Activated CD4-positive, alpha-beta T cell treated with anti-CD3 and anti-CD28 coated beads, Interleukin-2, amount 50 U/mL, for 1 hour (primary cell): ENCODE measurements at regions not wholly inside any gene's neighbourhood (a gene's known extent, or its start where the extent isn't known, plus 50 kb on each side); places are given as distances from the start of the nearest gene placed in this dataset.

Experiments
- DNase-seq: peaks from one replicate; pipeline ENCODE4 v3.0.0-alpha.2; 2020

DNA sequence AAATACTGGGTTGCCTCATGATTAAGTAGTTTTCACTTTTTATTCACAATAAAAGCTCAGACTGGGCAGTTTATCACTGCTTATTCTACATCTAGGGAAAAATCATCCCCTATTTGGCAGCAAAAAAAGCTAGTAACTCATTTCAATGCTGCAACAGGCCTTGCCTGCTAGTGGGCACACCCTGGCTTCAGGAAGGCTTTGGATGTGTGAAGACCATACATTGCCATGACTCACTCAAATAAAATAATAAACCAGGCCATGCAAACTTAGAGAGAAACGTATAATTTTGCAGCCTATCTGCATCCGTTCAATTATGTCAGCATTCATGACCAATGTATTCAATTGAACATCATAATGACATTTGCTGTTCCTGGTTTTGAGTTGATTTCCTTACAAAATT is 402.9 kb downstream of the PIK3R1 start:
- DNase-seq = no peak

DNA sequence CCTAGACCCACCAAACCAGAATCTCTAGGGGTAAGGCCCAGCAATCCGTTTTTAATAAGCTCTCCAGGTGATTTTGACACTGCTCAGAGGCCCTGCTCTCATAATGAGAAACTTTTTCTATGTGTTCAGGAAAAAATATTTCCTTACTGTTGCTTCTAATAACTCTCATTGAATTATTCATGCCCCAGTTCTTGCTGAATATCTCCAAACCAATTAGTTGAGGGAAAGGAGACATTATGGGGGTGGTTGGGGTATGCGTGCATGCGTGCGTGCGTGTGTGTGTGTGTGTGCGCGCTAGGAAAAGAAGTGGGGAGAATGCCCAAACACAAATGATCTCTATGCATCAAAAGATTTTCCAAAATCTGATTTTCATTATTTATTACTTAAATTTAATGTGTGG is 411.4 kb downstream of the PIK3R1 start:
- no peak for DNase-seq

DNA sequence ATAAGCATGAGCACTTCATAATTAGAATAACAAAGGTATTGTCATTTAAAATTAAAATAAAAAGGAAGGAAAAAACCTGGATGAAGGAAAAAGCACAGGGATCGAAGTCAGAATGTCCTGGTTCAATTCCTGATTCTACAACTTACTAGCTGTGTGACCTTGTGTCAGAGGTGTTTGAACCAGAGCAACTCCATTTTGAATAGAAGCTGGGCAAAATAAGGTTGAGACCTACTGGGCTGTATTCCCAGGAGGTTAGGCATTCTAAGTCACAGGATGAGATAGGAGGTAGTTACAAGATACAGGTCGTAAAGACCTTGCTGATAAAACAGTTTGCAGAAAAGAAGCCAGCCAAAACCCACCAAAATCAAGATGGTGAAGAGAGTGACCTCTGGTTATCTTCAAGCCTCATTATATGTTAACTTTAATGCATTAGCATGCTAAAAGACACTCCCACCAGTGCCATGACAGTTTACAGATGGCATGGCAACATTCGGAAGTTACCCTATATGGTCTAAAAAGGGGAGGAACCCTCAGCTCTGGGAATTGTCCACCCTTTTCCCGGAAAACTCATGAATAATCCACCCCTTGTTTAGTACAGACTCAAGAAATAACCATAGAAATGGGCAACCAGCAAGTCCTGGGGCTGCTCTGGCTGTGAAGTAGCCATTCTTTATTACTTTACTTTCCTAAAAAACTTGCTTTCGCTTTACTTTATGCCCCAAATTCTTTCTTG is 412.7 kb downstream of the PIK3R1 start:
- DNase-seq = no peak

DNA sequence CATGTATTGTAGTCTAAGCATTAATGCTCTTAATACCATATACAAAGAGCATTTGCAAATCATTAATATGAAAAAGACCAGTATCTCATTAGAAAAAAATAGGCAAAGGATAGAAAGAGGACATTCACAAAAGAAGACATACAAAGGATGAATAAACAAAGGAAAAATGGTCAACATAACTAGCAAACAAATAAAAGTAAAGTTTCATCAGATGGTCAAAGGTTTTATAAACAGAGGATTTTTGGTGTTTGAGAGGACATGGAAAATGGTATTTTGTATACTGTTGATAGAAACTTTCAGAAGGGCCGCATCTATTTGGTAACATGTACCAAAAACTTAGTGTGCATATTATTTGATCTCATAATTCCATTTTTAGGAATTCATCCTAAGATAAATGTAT is 414.8 kb downstream of the PIK3R1 start:
- DNase-seq = no peak

DNA sequence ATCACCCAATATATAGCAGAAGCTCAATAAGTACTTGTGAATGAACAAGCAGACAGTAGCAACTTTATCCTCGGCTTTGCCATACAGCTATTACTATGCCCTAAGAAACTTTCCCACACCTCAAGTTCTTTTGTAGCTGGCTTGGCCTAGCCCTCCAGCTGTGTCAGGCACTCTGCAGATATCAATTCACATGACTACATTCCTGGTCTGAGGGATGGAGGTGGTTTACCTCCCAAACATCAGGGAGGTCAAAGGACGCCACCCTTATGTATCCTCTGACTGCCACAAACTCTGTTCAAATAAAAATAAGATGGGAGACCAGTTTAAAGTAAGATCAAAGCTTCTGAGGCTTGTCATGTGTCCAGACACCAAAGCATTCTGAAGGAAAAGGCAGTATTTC is 416.3 kb downstream of the PIK3R1 start:
- no peak for DNase-seq

DNA sequence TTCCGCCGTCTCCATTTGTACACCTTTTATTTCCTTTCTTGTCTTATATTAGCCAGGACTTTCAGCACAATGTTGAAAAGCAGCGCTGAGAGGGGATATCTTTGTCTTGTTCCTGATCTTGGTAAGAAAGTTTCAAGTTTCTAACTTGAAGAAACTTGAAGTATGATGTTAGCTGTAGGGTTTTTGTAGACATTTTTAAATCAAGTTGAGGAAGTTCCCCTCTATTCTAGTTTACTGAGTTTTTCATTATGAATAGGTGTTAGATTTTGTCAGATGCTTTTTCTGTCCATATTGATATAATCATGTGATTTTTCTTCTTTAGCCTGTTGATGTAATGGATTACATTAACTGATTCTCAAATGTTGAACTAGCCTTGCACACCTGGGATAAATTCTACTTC is 425.7 kb downstream of the PIK3R1 start:
- no peak for DNase-seq

DNA sequence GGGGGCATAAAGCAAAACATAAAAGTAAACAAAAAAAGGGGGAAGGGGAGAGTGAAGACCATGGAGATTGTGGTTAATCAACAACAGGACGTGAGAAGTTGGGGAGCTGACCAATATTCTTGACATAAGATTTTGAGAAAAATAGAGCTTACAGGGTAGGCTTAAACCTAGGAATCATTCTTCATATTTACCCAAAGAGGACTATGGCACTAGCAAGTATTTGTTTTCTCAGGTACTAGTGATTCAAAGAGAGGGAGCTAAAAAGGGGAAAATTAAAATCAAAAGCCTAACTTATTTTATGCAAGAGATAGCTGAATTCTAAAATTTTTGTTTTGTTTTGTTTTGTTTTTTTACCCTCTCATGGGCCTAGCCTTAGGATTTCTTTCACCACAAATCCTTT is 427.5 kb downstream of the PIK3R1 start:
- DNase-seq = no peak

DNA sequence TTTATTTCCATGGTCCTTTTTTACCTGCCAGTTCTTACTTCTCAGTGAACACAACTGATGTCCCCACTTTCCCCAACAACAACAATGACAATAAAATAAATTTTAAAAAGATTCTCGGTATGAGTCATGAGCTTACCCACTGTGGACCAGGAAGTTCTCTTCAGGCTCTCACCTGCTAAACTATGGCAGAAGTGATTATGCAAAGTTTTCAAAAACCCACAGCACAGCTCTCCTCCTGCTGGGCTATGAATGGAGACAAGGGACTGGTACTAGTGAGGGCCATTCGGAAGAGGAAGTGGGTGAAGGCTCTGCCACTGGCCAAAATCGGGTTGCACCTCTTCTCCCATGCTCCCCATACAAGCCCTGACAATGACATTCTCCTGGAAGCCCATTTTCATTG is 429.4 kb downstream of the PIK3R1 start:
- DNase-seq = no peak

DNA sequence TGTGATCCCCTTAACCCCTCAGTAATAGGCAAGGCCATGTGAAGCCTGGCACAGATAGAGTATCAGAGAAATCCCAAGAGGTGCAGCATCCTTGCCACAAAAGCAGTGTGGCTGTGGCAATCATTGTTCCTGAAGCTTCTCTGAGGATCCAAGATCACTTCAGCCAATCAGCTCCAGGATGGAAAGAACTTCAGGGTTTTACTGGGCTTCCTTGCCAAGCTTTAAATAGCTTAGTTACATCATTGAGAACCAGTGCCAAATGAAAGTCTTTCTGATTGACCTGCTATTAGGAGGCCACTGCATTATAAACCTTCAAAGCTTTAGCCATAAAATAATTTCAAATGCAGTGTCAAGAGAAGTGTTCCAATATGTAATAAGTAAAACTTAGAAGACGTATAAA is 430.6 kb downstream of the PIK3R1 start:
- DNase-seq = no peak

DNA sequence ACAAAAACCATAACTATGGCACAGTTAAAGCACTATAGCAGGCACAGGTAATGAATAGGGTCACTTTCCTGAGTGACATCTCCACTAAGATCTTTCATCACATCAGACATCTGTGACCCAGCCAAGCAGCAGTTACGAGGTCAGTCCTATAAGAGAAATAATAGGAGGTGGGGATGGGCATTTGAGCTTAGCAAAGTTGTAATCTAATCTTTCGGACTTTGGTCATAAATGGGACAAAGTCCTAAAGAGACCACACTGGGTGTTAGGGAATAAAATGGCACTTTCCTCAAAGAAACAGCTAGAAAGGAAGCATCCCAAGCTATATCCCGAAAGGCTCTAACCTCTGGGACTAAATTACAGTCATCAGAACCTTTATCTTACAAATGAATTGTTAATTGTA is 432.2 kb downstream of the PIK3R1 start:
- no peak for DNase-seq

DNA sequence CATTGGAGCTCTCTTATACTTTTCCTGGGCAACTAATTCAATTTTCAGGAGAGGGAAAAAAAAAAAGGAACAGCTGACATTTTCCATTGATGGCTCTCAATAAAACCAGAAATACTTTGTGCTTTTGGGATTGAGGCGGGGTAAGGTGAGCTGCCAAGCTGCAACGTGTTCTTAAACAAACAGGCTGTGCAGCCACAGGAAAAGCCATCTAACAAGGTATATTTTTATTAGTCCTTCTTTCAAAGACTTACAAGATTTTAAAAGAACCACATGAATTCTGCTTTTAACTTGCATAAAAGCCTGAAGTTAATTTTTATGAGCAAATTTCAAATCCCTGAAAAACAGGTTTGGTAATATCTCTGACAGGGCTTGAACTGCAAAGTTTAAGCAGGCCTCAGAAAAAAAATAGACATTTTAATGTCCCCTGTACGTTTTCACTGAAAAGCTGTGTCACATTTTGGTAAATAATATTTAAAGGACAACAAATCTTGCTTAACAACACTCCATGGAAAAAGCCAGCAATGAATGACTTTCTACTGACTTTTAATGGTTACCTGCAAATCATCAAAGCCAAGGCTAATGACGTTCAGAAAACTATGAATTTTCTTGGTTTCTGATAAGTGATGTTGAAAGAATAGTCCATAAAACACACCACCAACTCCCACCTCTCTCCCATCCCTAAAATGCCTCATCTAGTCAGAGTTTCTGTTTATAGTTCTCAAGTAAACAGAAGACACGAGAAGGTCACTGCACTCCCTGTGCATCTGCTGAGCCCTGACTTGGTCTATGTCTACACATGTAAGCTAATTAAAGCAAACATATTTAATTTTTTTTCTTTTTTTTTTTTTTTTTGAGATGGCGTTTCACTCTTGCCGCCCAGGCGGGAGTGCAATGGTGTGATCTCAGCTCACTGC is 433.6 kb downstream of the PIK3R1 start:
- DNase-seq = no peak

DNA sequence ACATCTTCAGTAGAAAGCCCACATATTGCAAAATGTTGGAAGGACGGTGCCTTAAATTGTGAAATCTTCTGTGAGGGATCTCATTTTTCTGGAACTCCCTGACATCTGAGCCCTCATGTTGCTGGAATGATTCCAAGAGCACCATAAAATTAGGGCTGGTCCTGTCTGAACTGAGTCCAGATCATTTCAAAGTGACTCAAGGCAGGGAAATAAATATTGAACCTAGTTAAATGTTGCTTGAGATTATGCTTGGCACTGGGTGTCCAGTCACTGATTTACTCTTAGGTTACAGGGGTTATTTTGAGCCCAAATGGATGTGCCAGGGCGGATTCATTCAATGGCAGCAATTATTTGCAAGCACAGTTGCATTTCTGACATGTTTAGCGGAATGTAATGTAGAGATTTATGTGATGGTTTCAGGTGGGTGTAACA is 437.0 kb downstream of the PIK3R1 start:
- DNase-seq = no peak

DNA sequence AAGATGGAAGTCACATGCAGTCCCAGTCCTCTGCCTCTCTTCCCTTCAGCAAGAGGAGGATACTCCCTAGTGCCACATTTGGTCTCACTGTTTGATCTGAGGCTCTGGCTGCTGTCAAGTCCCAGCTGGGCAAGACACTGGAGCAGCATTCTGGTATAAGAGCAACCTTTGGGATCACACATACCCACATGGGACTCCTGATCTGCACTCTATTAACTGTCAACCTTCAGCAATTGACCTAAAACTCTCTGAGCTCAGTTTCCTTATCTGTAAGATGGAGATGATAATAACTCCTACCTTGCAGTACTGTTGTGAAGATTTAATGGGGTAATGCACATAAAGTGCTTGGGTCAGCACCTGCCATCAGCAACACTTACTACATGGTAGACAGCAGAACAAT is 437.9 kb downstream of the PIK3R1 start:
- no peak for DNase-seq

DNA sequence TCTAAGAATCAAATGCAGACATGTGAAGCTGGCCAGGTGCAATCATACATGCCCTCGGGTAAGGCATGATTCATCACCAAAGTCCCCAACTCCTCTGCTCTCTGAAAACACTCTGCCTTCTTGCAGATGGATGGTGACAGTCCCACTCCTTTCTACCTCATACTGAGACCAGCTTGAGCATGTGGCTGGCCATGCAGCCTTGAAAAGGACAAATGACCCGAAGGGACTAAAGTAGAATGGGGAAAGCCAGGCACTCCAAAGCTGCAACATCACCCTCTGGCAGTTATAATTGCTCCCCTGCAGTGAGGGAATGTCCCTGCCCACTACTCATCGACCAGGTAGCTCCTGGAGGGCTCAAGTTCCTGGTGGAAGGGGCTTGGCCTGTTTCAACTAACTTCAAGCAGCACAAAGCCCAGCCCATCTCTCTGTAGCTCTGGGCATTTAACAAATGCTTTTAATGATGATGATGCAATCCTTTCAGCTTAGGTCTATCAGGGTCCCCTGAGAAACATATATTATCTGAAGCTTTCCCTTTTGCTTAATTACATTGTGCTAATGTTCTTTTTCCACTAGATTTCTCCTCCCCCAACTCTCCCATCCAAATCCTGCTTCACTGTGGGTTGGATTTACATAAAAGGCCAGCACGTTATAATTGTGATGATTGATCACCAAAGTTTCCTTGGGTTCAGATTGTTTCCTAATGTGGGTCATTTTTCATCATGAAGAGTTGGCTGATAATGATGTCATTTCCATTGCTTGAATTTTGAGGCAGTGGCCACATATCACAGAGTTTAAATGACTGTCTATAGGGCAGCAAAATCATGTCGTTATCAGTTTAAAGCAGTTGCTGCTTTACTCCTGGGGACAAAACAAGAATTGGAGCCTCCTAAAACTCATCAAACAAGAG is 436.5 kb upstream of the SLC30A5 start:
- DNase-seq = no peak

DNA sequence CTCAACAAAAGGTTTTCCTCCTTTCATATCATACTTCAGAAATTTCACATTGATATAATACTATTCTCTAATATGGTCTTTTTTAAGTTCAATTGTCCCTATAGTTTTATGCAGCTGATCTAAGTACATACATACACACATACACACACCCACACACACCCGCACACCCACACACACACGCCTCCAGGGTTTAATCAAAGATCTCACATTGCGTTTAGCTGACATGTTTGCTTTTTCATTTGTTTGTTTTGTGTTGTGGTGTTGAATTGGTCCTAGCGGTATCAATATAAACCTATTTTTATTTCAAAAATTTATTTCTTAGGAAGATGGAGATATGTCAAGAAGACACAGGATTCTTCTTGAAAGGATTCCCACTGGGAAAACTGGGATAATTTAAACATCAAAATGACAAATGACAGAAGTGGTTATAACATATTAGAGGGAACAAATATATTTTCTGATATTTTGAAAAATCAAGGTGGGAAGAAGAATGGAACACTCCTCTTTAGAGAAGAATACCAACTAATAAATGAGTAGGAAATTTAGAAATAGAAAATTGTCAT is 434.9 kb upstream of the SLC30A5 start:
- DNase-seq = no peak

DNA sequence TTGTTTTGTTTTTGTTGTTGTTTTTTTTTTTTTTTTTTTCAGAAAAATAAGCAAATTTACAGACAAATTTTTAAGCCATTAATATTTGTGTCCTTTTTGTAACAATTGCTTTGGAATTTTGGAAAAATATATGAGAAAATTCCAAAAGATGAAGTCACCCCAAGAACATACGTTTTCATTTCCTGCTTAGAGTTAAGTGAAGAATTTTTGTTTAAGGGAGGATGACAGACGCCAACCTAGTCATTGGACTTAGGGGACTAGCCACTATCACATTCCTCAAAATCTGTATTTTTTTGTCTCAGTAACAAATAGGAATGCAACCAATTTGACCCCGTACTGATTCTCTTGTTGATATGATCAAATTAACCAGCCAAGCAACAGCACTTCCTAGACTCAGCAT is 433.9 kb upstream of the SLC30A5 start:
- no peak for DNase-seq

DNA sequence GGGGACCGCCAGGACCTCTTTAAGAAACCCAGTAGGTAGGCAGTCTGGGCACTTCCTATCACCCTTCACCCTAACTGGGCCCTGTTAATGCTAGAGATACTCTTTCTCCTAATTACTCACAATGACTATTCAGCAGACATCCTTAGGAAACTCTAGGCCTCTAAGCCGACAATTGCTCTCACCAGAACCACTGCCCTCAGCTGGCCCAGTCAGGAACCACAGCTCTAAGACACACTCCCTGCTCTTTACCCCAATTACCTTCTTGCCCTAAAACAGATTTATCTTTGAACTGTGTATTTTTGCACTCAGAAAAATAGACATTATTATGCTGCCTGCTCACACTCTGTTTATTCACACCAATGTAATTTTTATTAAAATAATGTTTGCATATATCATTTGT is 432.6 kb upstream of the SLC30A5 start:
- DNase-seq = peak; percentile 2

DNA sequence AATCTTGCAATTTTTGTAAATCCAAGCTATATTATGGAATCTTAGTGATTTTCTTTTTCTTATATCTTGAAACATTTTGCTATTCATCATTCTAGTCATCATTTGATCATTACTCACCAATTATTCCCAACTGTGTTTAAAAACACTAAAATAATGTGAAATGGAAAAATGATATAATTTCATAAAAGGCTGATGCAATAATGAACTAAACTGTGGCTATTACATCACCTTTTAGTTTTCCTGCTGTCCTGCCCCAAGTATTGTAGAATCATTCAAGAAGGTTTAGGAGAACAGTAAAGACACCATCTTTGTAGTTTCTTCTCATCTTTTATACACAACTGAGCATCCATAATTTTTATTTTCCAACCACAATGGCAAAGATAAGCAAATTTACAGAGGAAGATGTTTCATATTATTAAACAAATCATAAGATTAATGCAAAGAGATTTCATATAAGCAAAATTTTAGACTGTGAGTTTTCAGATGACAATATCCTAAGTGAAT is 431.0 kb upstream of the SLC30A5 start:
- no peak for DNase-seq

DNA sequence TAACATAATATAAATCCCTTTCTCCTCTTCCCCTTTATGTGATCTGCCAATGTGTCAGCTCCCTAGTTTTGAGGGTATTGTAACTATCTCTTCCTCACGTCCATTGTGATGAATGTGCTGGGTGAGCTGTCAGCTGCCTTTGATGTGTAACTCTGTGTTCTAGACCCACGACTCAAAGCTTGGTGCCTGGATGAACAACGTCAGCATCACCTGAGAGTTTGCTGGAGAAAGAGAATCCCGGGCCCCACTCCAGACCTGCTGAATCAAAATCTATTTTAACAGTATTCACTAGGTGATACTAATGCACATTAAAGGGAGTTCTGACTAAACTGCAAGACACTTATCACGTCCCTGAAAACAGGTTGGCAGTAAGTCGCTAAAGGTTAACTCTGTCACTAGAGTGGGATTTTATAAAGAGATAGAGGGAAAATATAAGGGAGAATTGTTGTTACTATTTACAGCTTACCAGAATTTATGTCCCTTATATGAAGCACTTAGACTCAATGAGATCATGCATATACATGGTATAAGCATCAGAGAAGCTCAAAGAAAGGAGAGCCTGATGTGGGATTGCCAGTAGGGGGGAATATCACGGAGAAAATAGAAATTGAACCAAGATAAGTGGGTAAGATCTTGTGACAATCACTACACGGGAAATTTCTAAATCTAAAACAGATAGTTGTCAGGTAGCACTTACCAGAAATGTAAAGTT is 423.8 kb upstream of the SLC30A5 start:
- DNase-seq = no peak

DNA sequence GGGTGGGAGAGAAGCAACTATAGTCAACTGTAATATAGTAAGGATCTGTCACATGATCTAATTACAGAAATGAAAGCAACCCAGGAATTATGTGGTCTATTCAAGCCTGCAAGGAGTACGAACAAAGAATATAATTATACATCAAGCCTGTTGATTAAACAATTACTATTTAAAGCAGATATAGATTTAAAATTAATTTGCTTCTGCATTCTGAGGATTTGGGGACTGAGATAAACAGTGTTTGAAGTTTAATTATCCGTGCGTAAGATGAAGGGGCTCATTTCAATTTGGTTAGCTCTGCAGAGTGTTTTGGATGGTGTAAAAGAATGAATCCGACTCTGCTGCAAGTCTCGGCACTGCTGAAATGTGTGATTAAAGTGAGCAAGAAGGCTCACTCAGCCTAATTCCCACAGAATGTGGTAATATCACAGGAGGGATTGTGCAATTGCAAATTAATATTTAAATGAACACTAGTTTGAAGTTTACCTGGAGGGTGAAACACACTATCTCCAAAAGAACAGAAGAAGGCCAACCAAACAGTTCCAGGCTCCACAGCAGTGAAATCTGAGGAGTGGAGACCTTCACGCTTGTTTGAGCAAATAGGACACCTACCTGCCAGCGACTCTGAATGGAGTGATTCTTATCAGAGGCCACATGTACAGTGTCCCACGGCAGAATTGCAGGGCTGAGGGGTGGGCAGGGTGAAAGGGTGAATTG is 420.6 kb upstream of the SLC30A5 start:
- DNase-seq = no peak

DNA sequence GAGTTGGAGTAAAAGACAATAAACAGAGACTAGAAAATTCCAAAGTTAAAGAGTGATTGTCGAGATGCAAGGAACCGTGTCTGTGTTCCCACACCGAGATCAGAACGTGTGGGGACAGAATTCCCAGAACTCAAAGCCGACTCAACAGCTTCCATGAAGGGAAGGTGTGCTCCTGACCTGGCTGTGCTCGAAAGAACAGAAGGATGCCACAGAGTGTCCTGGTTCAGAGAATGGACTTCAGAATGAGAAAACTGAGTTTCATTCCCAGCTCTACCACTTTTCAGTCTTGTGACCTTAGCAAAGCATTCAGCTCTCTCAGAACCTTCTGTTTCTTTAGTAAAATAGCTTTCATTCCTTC is 420.0 kb upstream of the SLC30A5 start:
- no peak for DNase-seq
